ENCODE measurements at regions not wholly inside any gene's neighbourhood (a gene's known extent, or its start where the extent isn't known, plus 50 kb on each side); places are given as distances from the start of the nearest gene placed in this dataset.

- Histone ChIP-seq H3K9me3 (ENCODE audit: control insufficient read depth in 1 of 2, low read length in 2 of 2) (peaks cover 0 to 8% of the 10 kb centered on the region in 2 donors), H3K27ac (ENCODE audit: low read length) (no peak overlapping the region), H3K4me1 (ENCODE audit: control insufficient read depth in 1 of 2, insufficient read depth in 2 of 2, low read length in 2 of 2) (peaks cover 0 to 13% of the 10 kb centered on the region in 2 donors), H3K4me3 (ENCODE audit: low read depth in 1 of 2, low read length in 2 of 2) (no peak overlapping the region), H3K27me3 (ENCODE audit: low read depth, low read length) (no peaks in the 10 kb centered on the region), H3K36me3 (ENCODE audit: control insufficient read depth in 1 of 2, insufficient read depth in 2 of 2, low read length in 2 of 2) (no peaks in the 10 kb centered on the region)
Measured at GRCh38 chr2:145154731-145155130, 634.8 kb upstream of the ZEB2 start.

GRCh38 chr2:145146691-145147090, 626.8 kb upstream of the ZEB2 start:
- Histone ChIP-seq H3K4me1 (ENCODE audit: control insufficient read depth in 1 of 2, insufficient read depth in 2 of 2, low read length in 2 of 2) (no peaks in the 10 kb centered on the region), H3K27ac (ENCODE audit: low read length) (no peak overlapping the region), H3K4me3 (ENCODE audit: low read depth in 1 of 2, low read length in 2 of 2) (no peak overlapping the region), H3K9me3 (ENCODE audit: control insufficient read depth in 1 of 2, low read length in 2 of 2) (peaks cover 0 to 4% of the 10 kb centered on the region in 2 donors), H3K36me3 (ENCODE audit: control insufficient read depth in 1 of 2, insufficient read depth in 2 of 2, low read length in 2 of 2) (no peaks in the 10 kb centered on the region), H3K27me3 (ENCODE audit: low read depth, low read length) (no peaks in the 10 kb centered on the region)

GRCh38 chr2:145144131-145144728, 624.3 kb upstream of the ZEB2 start:
- Histone ChIP-seq H3K4me3 (ENCODE audit: low read depth in 1 of 2, low read length in 2 of 2) (no peak overlapping the region), H3K9me3 (ENCODE audit: control insufficient read depth in 1 of 2, low read length in 2 of 2) (peaks cover 0 to 2% of the 10 kb centered on the region in 2 donors), H3K36me3 (ENCODE audit: control insufficient read depth in 1 of 2, insufficient read depth in 2 of 2, low read length in 2 of 2) (no peaks in the 10 kb centered on the region), H3K27ac (ENCODE audit: low read length) (no peak overlapping the region), H3K4me1 (ENCODE audit: control insufficient read depth in 1 of 2, insufficient read depth in 2 of 2, low read length in 2 of 2) (no peaks in the 10 kb centered on the region), H3K27me3 (ENCODE audit: low read depth, low read length) (no peaks in the 10 kb centered on the region)

GRCh38 chr2:145141981-145142380, 622.1 kb upstream of the ZEB2 start:
- no peaks in the 10 kb centered on the region for H3K36me3 ChIP-seq (ENCODE audit: control insufficient read depth in 1 of 2, insufficient read depth in 2 of 2, low read length in 2 of 2)
- H3K27ac ChIP-seq (ENCODE audit: low read length), result no peak overlapping the region
- no peak overlapping the region for H3K4me3 ChIP-seq (ENCODE audit: low read depth in 1 of 2, low read length in 2 of 2)
- peaks cover 0 to 2% of the 10 kb centered on the region in 2 donors for H3K9me3 ChIP-seq (ENCODE audit: control insufficient read depth in 1 of 2, low read length in 2 of 2)
- no peaks in the 10 kb centered on the region for H3K27me3 ChIP-seq (ENCODE audit: low read depth, low read length)
- no peaks in the 10 kb centered on the region for H3K4me1 ChIP-seq (ENCODE audit: control insufficient read depth in 1 of 2, insufficient read depth in 2 of 2, low read length in 2 of 2)

DNA sequence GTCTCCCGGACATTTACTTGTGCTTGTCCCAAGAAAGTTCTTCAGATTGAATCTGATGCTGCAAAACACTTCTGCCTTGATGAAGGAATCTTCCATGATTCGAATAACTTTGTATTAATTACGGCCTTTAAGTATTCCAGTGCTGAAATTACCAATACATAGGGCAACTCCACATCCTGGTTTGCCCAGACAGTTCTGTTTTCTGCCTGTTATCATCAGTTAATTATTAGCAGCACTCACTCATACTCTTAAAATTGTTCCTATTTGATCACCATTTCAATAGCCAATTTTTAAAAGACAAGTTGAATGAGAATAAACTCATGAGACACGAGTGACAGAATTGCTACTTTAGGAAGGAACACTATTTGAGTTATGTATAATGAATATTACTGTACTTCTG, 620.7 kb upstream of the ZEB2 start:
- no peak overlapping the region for H3K27ac ChIP-seq (ENCODE audit: low read length)
- H3K4me1 ChIP-seq (ENCODE audit: control insufficient read depth in 1 of 2, insufficient read depth in 2 of 2, low read length in 2 of 2), result no peaks in the 10 kb centered on the region
- H3K27me3 ChIP-seq (ENCODE audit: low read depth, low read length), result no peaks in the 10 kb centered on the region

GRCh38 chr2:145138626-145139025, 618.7 kb upstream of the ZEB2 start:
- no peaks in the 10 kb centered on the region for H3K4me1 ChIP-seq (ENCODE audit: control insufficient read depth in 1 of 2, insufficient read depth in 2 of 2, low read length in 2 of 2)

More for the DNA sequence above, 620.7 kb upstream of the ZEB2 start:
- Histone ChIP-seq H3K4me3 (ENCODE audit: low read depth in 1 of 2, low read length in 2 of 2) (no peak overlapping the region), H3K36me3 (ENCODE audit: control insufficient read depth in 1 of 2, insufficient read depth in 2 of 2, low read length in 2 of 2) (no peaks in the 10 kb centered on the region), H3K9me3 (ENCODE audit: control insufficient read depth in 1 of 2, low read length in 2 of 2) (no peaks in the 10 kb centered on the region)

GRCh38 chr2:145137901-145138300, 618.0 kb upstream of the ZEB2 start:
- Histone ChIP-seq H3K4me3 (ENCODE audit: low read depth in 1 of 2, low read length in 2 of 2) (no peak overlapping the region), H3K36me3 (ENCODE audit: control insufficient read depth in 1 of 2, insufficient read depth in 2 of 2, low read length in 2 of 2) (no peaks in the 10 kb centered on the region), H3K27me3 (ENCODE audit: low read depth, low read length) (no peaks in the 10 kb centered on the region), H3K27ac (ENCODE audit: low read length) (no peak overlapping the region), H3K4me1 (ENCODE audit: control insufficient read depth in 1 of 2, insufficient read depth in 2 of 2, low read length in 2 of 2) (no peaks in the 10 kb centered on the region), H3K9me3 (ENCODE audit: control insufficient read depth in 1 of 2, low read length in 2 of 2) (no peaks in the 10 kb centered on the region)

More at GRCh38 chr2:145138626-145139025, 618.7 kb upstream of the ZEB2 start:
- Histone ChIP-seq H3K27me3 (ENCODE audit: low read depth, low read length) (no peaks in the 10 kb centered on the region), H3K9me3 (ENCODE audit: control insufficient read depth in 1 of 2, low read length in 2 of 2) (no peaks in the 10 kb centered on the region), H3K27ac (ENCODE audit: low read length) (no peak overlapping the region), H3K4me3 (ENCODE audit: low read depth in 1 of 2, low read length in 2 of 2) (no peak overlapping the region), H3K36me3 (ENCODE audit: control insufficient read depth in 1 of 2, insufficient read depth in 2 of 2, low read length in 2 of 2) (no peaks in the 10 kb centered on the region)

DNA sequence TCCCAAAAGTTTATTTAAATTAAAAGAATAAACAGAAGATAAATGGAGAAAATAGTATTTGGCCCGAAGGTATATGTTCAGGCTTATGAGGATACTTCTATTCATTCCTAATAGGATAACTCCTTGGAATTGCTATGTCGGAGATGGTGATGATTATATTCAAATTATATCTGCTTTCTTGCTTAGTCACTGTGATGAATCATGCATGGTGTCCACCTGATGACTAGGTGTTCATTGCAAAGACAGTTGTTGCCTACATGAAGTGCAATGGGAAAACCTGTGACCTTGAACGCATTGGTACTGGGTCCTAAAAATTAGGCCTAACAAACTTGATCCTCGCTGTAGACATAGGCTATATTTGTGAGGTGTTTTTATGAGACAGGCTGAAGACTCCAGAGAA, 617.3 kb upstream of the ZEB2 start:
- Histone ChIP-seq H3K4me3 (ENCODE audit: low read depth in 1 of 2, low read length in 2 of 2) (no peak overlapping the region), H3K27ac (ENCODE audit: low read length) (no peak overlapping the region), H3K36me3 (ENCODE audit: control insufficient read depth in 1 of 2, insufficient read depth in 2 of 2, low read length in 2 of 2) (no peaks in the 10 kb centered on the region), H3K9me3 (ENCODE audit: control insufficient read depth in 1 of 2, low read length in 2 of 2) (no peaks in the 10 kb centered on the region), H3K4me1 (ENCODE audit: control insufficient read depth in 1 of 2, insufficient read depth in 2 of 2, low read length in 2 of 2) (no peaks in the 10 kb centered on the region), H3K27me3 (ENCODE audit: low read depth, low read length) (no peaks in the 10 kb centered on the region)

- no peak overlapping the region for H3K4me3 ChIP-seq (ENCODE audit: low read depth in 1 of 2, low read length in 2 of 2)
- no peaks in the 10 kb centered on the region for H3K27me3 ChIP-seq (ENCODE audit: low read depth, low read length)
- no peaks in the 10 kb centered on the region for H3K9me3 ChIP-seq (ENCODE audit: control insufficient read depth in 1 of 2, low read length in 2 of 2)
- H3K4me1 ChIP-seq (ENCODE audit: control insufficient read depth in 1 of 2, insufficient read depth in 2 of 2, low read length in 2 of 2), result no peaks in the 10 kb centered on the region
- H3K27ac ChIP-seq (ENCODE audit: low read length), result no peak overlapping the region
- H3K36me3 ChIP-seq (ENCODE audit: control insufficient read depth in 1 of 2, insufficient read depth in 2 of 2, low read length in 2 of 2), result no peaks in the 10 kb centered on the region
Measured at GRCh38 chr2:145136702-145137101, 616.8 kb upstream of the ZEB2 start.

DNA sequence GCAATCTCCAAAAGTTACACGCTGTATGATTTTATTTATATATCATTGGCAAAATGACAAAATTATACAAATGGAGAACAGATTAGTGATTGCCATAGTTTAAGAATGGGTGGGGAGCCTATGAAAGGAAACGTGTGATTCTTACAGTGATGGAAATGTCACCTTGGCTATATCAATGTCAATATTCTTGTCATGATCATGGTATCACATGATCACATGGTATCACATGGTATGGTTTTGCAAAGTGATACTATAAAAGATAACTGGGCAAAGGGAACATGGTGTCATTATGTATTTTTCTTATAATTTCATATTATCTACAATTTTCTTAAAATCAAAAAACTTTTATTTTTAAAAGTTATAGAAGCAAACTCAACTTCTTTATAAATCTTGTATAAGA, 606.2 kb upstream of the ZEB2 start:
- Histone ChIP-seq H3K27me3 (ENCODE audit: low read depth, low read length) (no peaks in the 10 kb centered on the region), H3K4me3 (ENCODE audit: low read depth in 1 of 2, low read length in 2 of 2) (no peak overlapping the region), H3K9me3 (ENCODE audit: control insufficient read depth in 1 of 2, low read length in 2 of 2) (no peaks in the 10 kb centered on the region), H3K36me3 (ENCODE audit: control insufficient read depth in 1 of 2, insufficient read depth in 2 of 2, low read length in 2 of 2) (no peaks in the 10 kb centered on the region), H3K27ac (ENCODE audit: low read length) (no peak overlapping the region), H3K4me1 (ENCODE audit: control insufficient read depth in 1 of 2, insufficient read depth in 2 of 2, low read length in 2 of 2) (no peaks in the 10 kb centered on the region)

- no peaks in the 10 kb centered on the region for H3K4me1 ChIP-seq (ENCODE audit: control insufficient read depth in 1 of 2, insufficient read depth in 2 of 2, low read length in 2 of 2)
Measured at GRCh38 chr2:145124085-145124484, 604.2 kb upstream of the ZEB2 start.

GRCh38 chr2:145123606-145124005, 603.7 kb upstream of the ZEB2 start:
- Histone ChIP-seq H3K27ac (ENCODE audit: low read length) (no peak overlapping the region), H3K4me1 (ENCODE audit: control insufficient read depth in 1 of 2, insufficient read depth in 2 of 2, low read length in 2 of 2) (no peaks in the 10 kb centered on the region), H3K36me3 (ENCODE audit: control insufficient read depth in 1 of 2, insufficient read depth in 2 of 2, low read length in 2 of 2) (no peaks in the 10 kb centered on the region), H3K27me3 (ENCODE audit: low read depth, low read length) (no peaks in the 10 kb centered on the region), H3K9me3 (ENCODE audit: control insufficient read depth in 1 of 2, low read length in 2 of 2) (no peaks in the 10 kb centered on the region), H3K4me3 (ENCODE audit: low read depth in 1 of 2, low read length in 2 of 2) (no peak overlapping the region)

More at GRCh38 chr2:145124085-145124484, 604.2 kb upstream of the ZEB2 start:
- no peak overlapping the region for H3K4me3 ChIP-seq (ENCODE audit: low read depth in 1 of 2, low read length in 2 of 2)
- H3K9me3 ChIP-seq (ENCODE audit: control insufficient read depth in 1 of 2, low read length in 2 of 2), result no peaks in the 10 kb centered on the region
- no peaks in the 10 kb centered on the region for H3K27me3 ChIP-seq (ENCODE audit: low read depth, low read length)
- no peak overlapping the region for H3K27ac ChIP-seq (ENCODE audit: low read length)
- no peaks in the 10 kb centered on the region for H3K36me3 ChIP-seq (ENCODE audit: control insufficient read depth in 1 of 2, insufficient read depth in 2 of 2, low read length in 2 of 2)

All from muscle layer of duodenum (tissue), 2 donors.